Lower lobe of right lung (tissue), 2 donors: ENCODE measurements at regions not wholly inside any gene's neighbourhood (a gene's known extent, or its start where the extent isn't known, plus 50 kb on each side); places are given as distances from the start of the nearest gene placed in this dataset.
"Not testable (repeated sequence)": the region's sequence is repeated elsewhere in the genome, so short reads cannot be mapped to it uniquely, and the experiment has no call there.

Source experiments
- ATAC-seq, 2 donors: fragments of 200-7000 bp; cut with Tn5 transposase; one replicate each; pipeline ENCODE4 v1.9.1; 2020 to 2022; ENCODE audit warnings: mild to moderate bottlenecking in 2 of 2, moderate library complexity in 2 of 2
- DNase-seq: peaks from one replicate; pipeline ENCODE4 v3.0.0-alpha.2; 2020
- H3K27ac ChIP-seq: fragments of 200-600 bp; one replicate; pipeline ENCODE4 v1.8.0; 2022
- H3K27me3 ChIP-seq: fragments of 200-600 bp; one replicate; pipeline ENCODE4 v1.8.0; 2022; ENCODE audit warnings: low read depth
- H3K36me3 ChIP-seq: fragments of 200-600 bp; one replicate; pipeline ENCODE4 v1.8.0; 2022; ENCODE audit warnings: mild to moderate bottlenecking
- H3K4me1 ChIP-seq: fragments of 200-600 bp; one replicate; pipeline ENCODE4 v1.8.0; 2022
- H3K4me3 ChIP-seq: fragments of 200-600 bp; one replicate; pipeline ENCODE4 v1.8.0; 2022; ENCODE audit warnings: mild to moderate bottlenecking
- H3K9me3 ChIP-seq: fragments of 200-600 bp; one replicate; pipeline ENCODE4 v1.8.0; 2022
- intact Hi-C: fragments of 100-400 bp; cut with DNase I; formaldehyde crosslinking; loops from one replicate; pipeline ENCODE4 v1.11.0; 2022
- TF ChIP-seq, protein P1 (sequence below): fragments of 200-600 bp; IDR thresholded peaks from one replicate; pipeline ENCODE4 v1.8.0; 2022; ENCODE audit warnings: antibody characterized with exemption, mild to moderate bottlenecking
- donor health status: DM: no; HTN: yes; CAD: no; lungs with severe emphysema.

DNA sequence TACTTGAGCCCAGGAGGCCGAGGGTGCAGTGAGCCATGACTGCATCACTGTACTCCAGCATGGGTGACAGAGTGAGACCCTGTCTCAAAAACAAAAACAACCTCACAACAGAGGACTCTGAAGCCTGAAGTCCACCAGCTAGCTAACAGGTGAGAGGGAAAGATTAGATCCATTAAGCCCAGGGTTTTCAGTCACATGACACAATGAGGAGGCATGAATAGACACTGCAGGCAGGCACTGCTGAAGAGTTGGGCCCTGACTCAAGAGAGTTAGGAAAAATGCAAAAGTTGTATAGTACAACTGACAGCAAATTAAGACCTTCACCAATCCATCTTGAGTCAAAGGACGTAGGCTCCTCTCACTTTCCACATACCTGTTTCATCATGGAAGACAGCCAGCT lies 64.9 kb downstream of the IARS1 start:
- H3K27ac ChIP-seq: no peak overlapping the region
- no peaks in the 10 kb centered on the region for H3K4me1 ChIP-seq
- H3K4me3 ChIP-seq: no peak overlapping the region
- H3K27me3 ChIP-seq: no peaks in the 10 kb centered on the region
- no peak for DNase-seq
- no peaks in the 10 kb centered on the region for H3K9me3 ChIP-seq
- peaks cover 54% of the 10 kb centered on the region for H3K36me3 ChIP-seq
- TF ChIP-seq, protein P1, sequence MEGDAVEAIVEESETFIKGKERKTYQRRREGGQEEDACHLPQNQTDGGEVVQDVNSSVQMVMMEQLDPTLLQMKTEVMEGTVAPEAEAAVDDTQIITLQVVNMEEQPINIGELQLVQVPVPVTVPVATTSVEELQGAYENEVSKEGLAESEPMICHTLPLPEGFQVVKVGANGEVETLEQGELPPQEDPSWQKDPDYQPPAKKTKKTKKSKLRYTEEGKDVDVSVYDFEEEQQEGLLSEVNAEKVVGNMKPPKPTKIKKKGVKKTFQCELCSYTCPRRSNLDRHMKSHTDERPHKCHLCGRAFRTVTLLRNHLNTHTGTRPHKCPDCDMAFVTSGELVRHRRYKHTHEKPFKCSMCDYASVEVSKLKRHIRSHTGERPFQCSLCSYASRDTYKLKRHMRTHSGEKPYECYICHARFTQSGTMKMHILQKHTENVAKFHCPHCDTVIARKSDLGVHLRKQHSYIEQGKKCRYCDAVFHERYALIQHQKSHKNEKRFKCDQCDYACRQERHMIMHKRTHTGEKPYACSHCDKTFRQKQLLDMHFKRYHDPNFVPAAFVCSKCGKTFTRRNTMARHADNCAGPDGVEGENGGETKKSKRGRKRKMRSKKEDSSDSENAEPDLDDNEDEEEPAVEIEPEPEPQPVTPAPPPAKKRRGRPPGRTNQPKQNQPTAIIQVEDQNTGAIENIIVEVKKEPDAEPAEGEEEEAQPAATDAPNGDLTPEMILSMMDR: no peak
- intact Hi-C loops: no loop called here
- ATAC-seq: no peak

DNA sequence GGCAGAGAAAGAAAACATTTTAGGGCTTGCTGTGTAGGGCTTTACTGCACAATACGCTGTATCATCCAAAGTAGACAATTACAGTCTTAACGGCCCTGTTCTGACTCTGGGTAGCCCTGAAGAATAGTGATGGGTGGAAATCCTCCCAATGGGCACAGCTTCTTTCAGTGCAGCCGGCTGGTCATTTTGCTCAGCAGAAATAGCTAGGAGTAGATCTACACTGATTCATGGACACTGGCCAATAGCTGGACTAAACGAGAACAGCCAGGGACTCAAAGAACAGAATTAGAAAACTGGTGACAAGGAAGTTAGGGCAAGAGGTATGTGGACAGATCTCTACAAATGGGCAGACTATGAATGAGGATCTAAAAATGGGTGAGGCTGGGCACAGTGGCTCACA lies 69.3 kb downstream of the IARS1 start:
- Histone ChIP-seq H3K36me3 (peaks cover 74% of the 10 kb centered on the region), H3K27ac (no peak overlapping the region), H3K4me3 (no peak overlapping the region), H3K4me1 (no peaks in the 10 kb centered on the region), H3K9me3 (no peaks in the 10 kb centered on the region), H3K27me3 (no peaks in the 10 kb centered on the region)
- DNase-seq (no peak), ATAC-seq (no peak)
- TF ChIP-seq, protein P1: no peak
- intact Hi-C loops: no loop called here

DNA sequence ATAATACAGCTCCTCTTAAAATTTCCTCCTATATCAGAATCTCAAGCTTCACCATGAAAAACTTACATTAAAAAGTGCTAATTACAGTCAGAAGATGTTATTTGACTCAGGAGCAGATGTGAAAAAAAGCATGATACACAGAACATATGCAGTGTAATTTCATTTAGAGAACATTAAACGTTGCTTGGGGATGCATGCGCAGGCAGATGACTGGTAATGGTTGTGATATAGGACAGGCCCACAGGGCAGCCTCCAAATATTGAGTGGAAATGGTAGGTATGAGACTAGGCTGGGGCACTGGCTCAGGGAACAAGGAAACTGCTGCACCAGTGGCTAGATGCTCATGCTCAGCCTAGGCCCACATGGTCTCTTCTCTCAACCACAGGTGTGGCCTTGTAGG lies 69.7 kb downstream of the IARS1 start:
- no peak overlapping the region for H3K27ac ChIP-seq
- H3K9me3 ChIP-seq: no peaks in the 10 kb centered on the region
- DNase-seq: no peak
- no peak overlapping the region for H3K4me3 ChIP-seq
- no peak for ATAC-seq
- peaks cover 71% of the 10 kb centered on the region for H3K36me3 ChIP-seq
- H3K4me1 ChIP-seq: no peaks in the 10 kb centered on the region
- TF ChIP-seq, protein P1: no peak
- no peaks in the 10 kb centered on the region for H3K27me3 ChIP-seq
- intact Hi-C loops: no loop called here

DNA sequence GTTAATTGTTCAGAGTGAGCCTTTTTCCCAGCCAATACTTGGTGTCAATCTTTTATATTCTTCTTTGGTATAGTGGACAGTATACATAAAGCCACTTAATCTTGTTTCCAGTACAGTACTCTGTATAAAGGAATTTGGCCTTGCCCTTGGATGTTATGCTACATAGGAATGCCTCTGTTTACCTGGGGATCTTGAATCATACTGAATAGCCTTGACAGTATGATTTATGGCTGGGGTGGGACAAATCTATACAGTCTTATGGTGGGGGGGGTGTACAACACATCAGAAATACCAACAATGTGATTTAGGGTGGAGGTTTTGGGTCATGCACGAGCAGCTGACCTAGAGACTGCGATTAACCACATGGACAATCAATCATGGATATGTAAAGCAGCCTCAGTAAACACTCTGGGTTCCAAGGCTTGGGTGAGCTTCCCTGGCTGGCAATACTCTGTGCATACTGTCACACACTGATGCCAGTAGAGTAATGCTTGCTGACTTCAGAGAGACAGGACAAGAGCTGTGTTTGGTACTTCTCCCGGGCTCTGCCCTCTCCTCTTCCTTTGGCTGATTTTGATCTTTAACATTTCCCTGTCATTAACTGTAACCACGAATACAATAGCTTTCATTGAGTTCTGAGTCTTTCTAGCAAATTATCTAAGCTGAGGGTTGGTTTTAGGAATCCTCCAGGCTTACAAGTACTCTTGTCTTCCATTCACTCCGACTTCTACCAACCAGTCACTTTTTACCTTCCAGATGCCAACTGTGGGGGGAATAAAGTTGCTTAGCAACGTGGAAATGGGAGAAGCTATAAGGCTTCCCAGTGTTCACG lies 84.6 kb downstream of the IARS1 start:
- no peak for DNase-seq
- no peaks in the 10 kb centered on the region for H3K27me3 ChIP-seq
- H3K27ac ChIP-seq: no peak overlapping the region
- no peaks in the 10 kb centered on the region for H3K9me3 ChIP-seq
- ATAC-seq: no peak
- TF ChIP-seq, protein P1: no peak
- H3K4me3 ChIP-seq: no peak overlapping the region
- H3K36me3 ChIP-seq: peaks cover 53% of the 10 kb centered on the region
- intact Hi-C loops: no loop called here
- no peaks in the 10 kb centered on the region for H3K4me1 ChIP-seq

DNA sequence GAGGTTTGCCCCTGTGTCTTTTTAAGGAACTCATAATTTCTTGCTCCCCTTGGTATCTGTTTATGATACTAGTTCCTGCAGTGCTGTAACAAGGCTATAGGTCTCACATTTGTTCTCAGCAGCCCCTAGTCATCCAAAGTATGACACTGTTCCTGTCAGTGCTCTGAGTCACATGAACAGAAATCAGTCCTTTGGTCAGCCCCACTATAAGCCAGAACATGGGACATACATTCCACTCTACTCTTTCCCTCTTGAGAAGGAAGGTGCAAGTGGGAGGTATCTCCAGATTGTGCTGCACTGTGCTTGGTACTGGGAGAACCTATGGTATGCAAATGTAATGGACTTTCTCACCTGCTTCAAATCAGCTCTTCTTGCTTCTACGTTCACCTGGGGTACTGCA lies 87.0 kb downstream of the IARS1 start:
- no peak overlapping the region for H3K4me3 ChIP-seq
- intact Hi-C loops: no loop called here
- no peak for DNase-seq
- H3K36me3 ChIP-seq: peaks cover 33% of the 10 kb centered on the region
- no peaks in the 10 kb centered on the region for H3K9me3 ChIP-seq
- H3K27ac ChIP-seq: no peak overlapping the region
- TF ChIP-seq, protein P1: no peak
- no peaks in the 10 kb centered on the region for H3K27me3 ChIP-seq
- no peak for ATAC-seq
- H3K4me1 ChIP-seq: no peaks in the 10 kb centered on the region

DNA sequence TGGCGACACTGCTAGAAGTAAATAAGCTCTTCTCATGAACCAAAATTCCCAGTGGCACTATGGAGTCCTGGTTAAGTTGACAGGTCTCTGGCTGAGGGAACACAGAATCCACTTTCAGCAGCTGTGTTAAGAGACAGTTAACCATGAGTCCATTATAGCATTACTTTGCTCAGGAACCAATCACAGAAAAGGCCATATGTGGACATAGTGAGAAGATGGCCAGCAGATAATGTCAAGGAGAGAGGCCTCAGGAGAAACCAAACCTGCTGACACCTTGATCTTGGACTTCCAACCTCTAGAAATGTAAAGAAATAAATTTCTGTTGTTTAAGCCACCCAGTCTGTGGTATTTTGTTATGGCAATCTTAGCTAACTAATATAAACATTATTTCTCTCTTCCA lies 88.7 kb upstream of the SPTLC1 start:
- intact Hi-C loops, H3K4me1 ChIP-seq, H3K9me3 ChIP-seq, H3K27me3 ChIP-seq, ATAC-seq, DNase-seq, H3K4me3 ChIP-seq, H3K36me3 ChIP-seq, H3K27ac ChIP-seq: not testable (repeated sequence)

DNA sequence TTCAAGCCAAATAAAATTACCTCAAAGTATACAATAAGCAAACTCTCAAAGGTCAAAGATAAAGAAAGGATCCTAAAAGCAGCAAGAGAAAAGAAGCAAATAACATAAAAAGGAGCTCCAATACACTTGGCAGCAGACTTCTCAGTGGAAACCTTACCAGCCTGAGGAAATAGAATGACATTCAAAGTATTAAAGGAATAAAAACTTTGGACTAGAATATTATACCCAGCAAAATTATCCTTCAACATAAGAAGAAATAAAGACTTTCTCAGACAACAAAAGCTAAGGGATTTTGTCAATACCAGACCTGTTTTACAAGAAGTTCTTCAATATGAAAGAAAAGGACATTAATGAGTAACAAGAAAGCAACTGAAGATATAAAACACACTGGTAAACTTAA lies 83.0 kb upstream of the SPTLC1 start:
- H3K4me3 ChIP-seq, H3K27ac ChIP-seq, ATAC-seq, DNase-seq, intact Hi-C loops, H3K9me3 ChIP-seq, H3K36me3 ChIP-seq, H3K4me1 ChIP-seq, H3K27me3 ChIP-seq: not testable (repeated sequence)
